Putamen (tissue), 1 donor: ENCODE measurements at regions not wholly inside any gene's neighbourhood (a gene's known extent, or its start where the extent isn't known, plus 50 kb on each side); places are given as distances from the start of the nearest gene placed in this dataset.
A peak's percentile ranks its signal among the peaks of the same experiment; 100 is the strongest.

Source experiments
- DNase-seq: peaks from one replicate; pipeline ENCODE4 v3.0.0-alpha.2; 2016; ENCODE audit warnings: low spot score

GRCh38 chr13:40429706-40430545 is 236.5 kb downstream of the FOXO1 start:
- DNase-seq, result no peak

GRCh38 chr13:40432018-40432978 is 234.1 kb downstream of the FOXO1 start:
- DNase-seq, result no peak

- no peak for DNase-seq
Observed at GRCh38 chr13:40433001-40433400, 233.4 kb downstream of the FOXO1 start.

GRCh38 chr13:40433577-40433976 is 232.9 kb downstream of the FOXO1 start:
- no peak for DNase-seq

GRCh38 chr13:40434516-40435397 is 231.7 kb downstream of the FOXO1 start:
- no peak for DNase-seq

- no peak for DNase-seq
Observed at GRCh38 chr13:40438022-40438680, 228.3 kb downstream of the FOXO1 start.

GRCh38 chr13:40438999-40439797 is 227.2 kb downstream of the FOXO1 start:
- DNase-seq, result no peak

- no peak for DNase-seq
Observed at GRCh38 chr13:40439928-40440327, 226.5 kb downstream of the FOXO1 start.

- peak; percentile 75 for DNase-seq
Observed at GRCh38 chr13:40440990-40441820, 225.2 kb downstream of the FOXO1 start.

GRCh38 chr13:40442231-40442630 is 224.2 kb downstream of the FOXO1 start:
- no peak for DNase-seq

- no peak for DNase-seq
Observed at GRCh38 chr13:40442826-40443225, 223.6 kb downstream of the FOXO1 start.

GRCh38 chr13:40444241-40444640 is 222.2 kb downstream of the FOXO1 start:
- DNase-seq, result no peak

GRCh38 chr13:40445557-40445990 is 220.9 kb downstream of the FOXO1 start:
- no peak for DNase-seq

- DNase-seq, result no peak
Observed at GRCh38 chr13:40446365-40446764, 220.1 kb downstream of the FOXO1 start.

- no peak for DNase-seq
Observed at GRCh38 chr13:40447857-40448256, 218.6 kb downstream of the FOXO1 start.

- DNase-seq, result peak; percentile 7
Observed at GRCh38 chr13:40452038-40452666, 214.3 kb downstream of the FOXO1 start.

- no peak for DNase-seq
Observed at GRCh38 chr13:40452741-40453334, 213.6 kb downstream of the FOXO1 start.

- DNase-seq, result no peak
Observed at GRCh38 chr13:40453351-40454021, 213.0 kb downstream of the FOXO1 start.
